ENCODE measurements at regions not wholly inside any gene's neighbourhood (a gene's known extent, or its start where the extent isn't known, plus 50 kb on each side); places are given as distances from the start of the nearest gene placed in this dataset.
A peak's percentile ranks its signal among the peaks of the same experiment; 100 is the strongest.

DNA sequence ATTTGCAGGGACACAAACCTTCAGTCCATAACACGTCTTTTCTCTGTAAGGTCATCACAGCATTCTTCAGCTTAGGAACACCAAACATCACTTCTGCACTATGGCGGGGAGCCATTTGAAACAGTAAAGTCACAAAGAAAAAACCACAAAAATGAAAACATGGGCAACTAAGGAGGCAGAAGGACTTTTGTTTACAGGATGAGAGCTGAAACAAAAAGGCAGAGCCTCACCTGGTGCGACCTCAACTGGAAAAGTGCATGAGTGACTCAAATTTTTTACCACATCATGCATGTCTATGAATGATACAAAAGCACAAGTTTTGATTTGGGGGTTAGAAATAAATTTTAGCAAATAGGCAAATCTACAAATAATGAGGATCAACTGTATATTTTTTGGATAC, 68.2 kb upstream of the TNFAIP3 start:
- no peaks in the 10 kb centered on the region for H3K27me3 ChIP-seq (ENCODE audit: low read length)
- no peaks in the 10 kb centered on the region for H3K79me2 ChIP-seq (ENCODE audit: low read length)
- H2AFZ ChIP-seq (ENCODE audit: low read length), result no peak overlapping the region
- intact Hi-C loops (cut with micrococcal nuclease), result no loop called here
- H3K36me3 ChIP-seq (ENCODE audit: low read depth, low read length), result no peaks in the 10 kb centered on the region
- H4K20me1 ChIP-seq (ENCODE audit: low read length), result no peaks in the 10 kb centered on the region
- H3K9ac ChIP-seq (ENCODE audit: low read length), result no peak overlapping the region
- BruUV-seq (replicated peaks), result no TSS peak
- H3K27ac ChIP-seq (ENCODE audit: low read length), result no peak overlapping the region
- no peak for TF ChIP-seq EZH2 (IDR thresholded peaks at IDR 0.05; ENCODE audit: low read length, unreplicated experiment)
- TF ChIP-seq, protein P1, sequence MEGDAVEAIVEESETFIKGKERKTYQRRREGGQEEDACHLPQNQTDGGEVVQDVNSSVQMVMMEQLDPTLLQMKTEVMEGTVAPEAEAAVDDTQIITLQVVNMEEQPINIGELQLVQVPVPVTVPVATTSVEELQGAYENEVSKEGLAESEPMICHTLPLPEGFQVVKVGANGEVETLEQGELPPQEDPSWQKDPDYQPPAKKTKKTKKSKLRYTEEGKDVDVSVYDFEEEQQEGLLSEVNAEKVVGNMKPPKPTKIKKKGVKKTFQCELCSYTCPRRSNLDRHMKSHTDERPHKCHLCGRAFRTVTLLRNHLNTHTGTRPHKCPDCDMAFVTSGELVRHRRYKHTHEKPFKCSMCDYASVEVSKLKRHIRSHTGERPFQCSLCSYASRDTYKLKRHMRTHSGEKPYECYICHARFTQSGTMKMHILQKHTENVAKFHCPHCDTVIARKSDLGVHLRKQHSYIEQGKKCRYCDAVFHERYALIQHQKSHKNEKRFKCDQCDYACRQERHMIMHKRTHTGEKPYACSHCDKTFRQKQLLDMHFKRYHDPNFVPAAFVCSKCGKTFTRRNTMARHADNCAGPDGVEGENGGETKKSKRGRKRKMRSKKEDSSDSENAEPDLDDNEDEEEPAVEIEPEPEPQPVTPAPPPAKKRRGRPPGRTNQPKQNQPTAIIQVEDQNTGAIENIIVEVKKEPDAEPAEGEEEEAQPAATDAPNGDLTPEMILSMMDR (conservative IDR thresholded peaks at IDR 0.05; ENCODE audit: low read depth, low read length), result no peak
- TF ChIP-seq EZH2phosphoT487 (IDR thresholded peaks at IDR 0.05; ENCODE audit: borderline replicate concordance, low read length), result no peak
- no peak overlapping the region for H3K4me2 ChIP-seq (ENCODE audit: low read length)
- H3F3A ChIP-seq (ENCODE audit: low read length, unreplicated experiment), result no peaks in the 10 kb centered on the region
- POLR2A ChIA-PET (ENCODE audit: unreplicated experiment), result no interaction called here
- ATAC-seq (no peak), DNase-seq (no peak)
- no peak overlapping the region for H3K4me3 ChIP-seq (ENCODE audit: low read length)
- no peaks in the 10 kb centered on the region for H3K4me1 ChIP-seq (ENCODE audit: insufficient read depth, low read length)
- no peaks in the 10 kb centered on the region for H3K9me3 ChIP-seq (ENCODE audit: low read length)
- CTCF ChIA-PET, result interaction anchor here (1.4 kb wide), 1 partner anchor 140 kb away, joined by 8 read pairs; no protein-coding TSS in a partner anchor
- H3K9me2 ChIP-seq (replicated peaks; ENCODE audit: low read length), result no peaks in the 10 kb centered on the region

DNA sequence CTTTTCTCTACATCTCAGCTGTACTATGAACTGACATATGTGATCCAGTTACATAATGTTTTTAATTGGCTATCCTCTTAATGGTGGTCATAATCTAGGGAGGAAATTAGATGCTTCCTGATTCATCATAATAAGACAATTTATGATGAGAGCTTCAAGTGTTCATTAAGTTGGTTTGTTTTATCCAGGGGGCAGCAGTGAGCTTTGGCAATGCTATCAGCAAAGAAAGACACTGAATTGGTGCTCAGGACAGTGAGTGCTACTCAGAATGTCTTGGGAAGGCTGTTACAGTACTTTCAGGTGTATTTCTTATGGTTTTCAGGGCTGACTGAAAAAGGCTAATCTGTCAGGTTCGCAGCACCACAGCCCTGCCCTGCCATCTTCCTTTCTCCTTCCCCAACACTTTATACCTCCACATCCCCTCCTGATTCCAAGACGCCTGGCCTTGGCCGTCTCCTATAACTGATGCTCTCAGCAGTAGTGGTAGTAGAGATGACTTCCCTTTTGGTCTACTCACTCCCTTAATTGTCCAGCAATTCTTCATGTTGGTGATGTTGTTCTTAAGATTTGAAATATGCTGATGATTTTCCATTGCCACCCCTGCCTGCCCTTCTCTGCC, 67.0 kb upstream of the TNFAIP3 start:
- Histone ChIP-seq H3K36me3 (ENCODE audit: low read depth, low read length) (no peaks in the 10 kb centered on the region), H3K27ac (ENCODE audit: low read length) (no peak overlapping the region), H3K9me3 (ENCODE audit: low read length) (no peaks in the 10 kb centered on the region), H4K20me1 (ENCODE audit: low read length) (no peaks in the 10 kb centered on the region), H3K27me3 (ENCODE audit: low read length) (no peaks in the 10 kb centered on the region), H3F3A (ENCODE audit: low read length, unreplicated experiment) (no peaks in the 10 kb centered on the region), H3K79me2 (ENCODE audit: low read length) (no peaks in the 10 kb centered on the region), H3K4me3 (ENCODE audit: low read length) (no peak overlapping the region), H2AFZ (ENCODE audit: low read length) (no peak overlapping the region), H3K9me2 (replicated peaks; ENCODE audit: low read length) (no peaks in the 10 kb centered on the region), H3K4me1 (ENCODE audit: insufficient read depth, low read length) (no peaks in the 10 kb centered on the region), H3K9ac (ENCODE audit: low read length) (no peak overlapping the region), H3K4me2 (ENCODE audit: low read length) (no peak overlapping the region)
- ATAC-seq, result peak; percentile 60; the same call in 1 of the 2 replicates
- BruUV-seq (replicated peaks), result no TSS peak
- intact Hi-C loops (cut with micrococcal nuclease), result loop anchor here (1.0 to 2.0 kb wide), 3 partner anchors 67 to 175 kb away; partner anchors contain the start of gene TNFAIP3
- ChIA-PET POLR2A (ENCODE audit: unreplicated experiment) (interaction anchor here (0.5 to 0.6 kb wide), 2 partner anchors 24 to 92 kb away, joined by 3 to 6 read pairs; no protein-coding TSS in a partner anchor), CTCF (interaction anchor here (0.5 to 1.4 kb wide), 3 partner anchors 66 to 210 kb away, joined by 3 to 8 read pairs (median 5); no protein-coding TSS in a partner anchor)
- DNase-seq, result peak; percentile 63
- TF ChIP-seq, protein P1 (conservative IDR thresholded peaks at IDR 0.05; ENCODE audit: low read depth, low read length), result peak; percentile 67
- TF ChIP-seq EZH2phosphoT487 (IDR thresholded peaks at IDR 0.05; ENCODE audit: borderline replicate concordance, low read length) (no peak), EZH2 (IDR thresholded peaks at IDR 0.05; ENCODE audit: low read length, unreplicated experiment) (no peak)

DNA sequence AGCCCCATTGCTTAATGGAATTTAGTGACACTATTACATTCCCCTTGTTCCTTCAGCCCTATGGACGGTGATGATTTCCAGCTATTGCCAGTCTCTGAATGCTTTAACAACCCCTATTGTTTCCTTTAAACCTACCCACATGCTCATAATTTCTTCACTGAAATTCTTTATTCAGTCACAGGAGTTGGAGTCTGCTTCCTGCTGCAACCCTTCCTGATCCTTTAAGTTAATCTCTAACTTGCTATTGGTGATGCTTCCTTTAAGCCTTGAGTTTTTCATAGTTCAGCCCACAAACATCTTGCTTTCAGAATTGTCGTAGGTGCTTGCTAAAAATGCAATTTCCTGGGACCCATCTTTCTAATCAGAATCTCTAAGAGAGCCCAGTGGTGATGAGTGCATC, 66.3 kb upstream of the TNFAIP3 start:
- ChIA-PET CTCF (no interaction called here), POLR2A (ENCODE audit: unreplicated experiment) (no interaction called here)
- no peak for TF ChIP-seq EZH2phosphoT487 (IDR thresholded peaks at IDR 0.05; ENCODE audit: borderline replicate concordance, low read length)
- no peak for TF ChIP-seq EZH2 (IDR thresholded peaks at IDR 0.05; ENCODE audit: low read length, unreplicated experiment)
- TF ChIP-seq, protein P1 (conservative IDR thresholded peaks at IDR 0.05; ENCODE audit: low read depth, low read length), result no peak
- Histone ChIP-seq H3K27me3 (ENCODE audit: low read length) (no peaks in the 10 kb centered on the region), H3K36me3 (ENCODE audit: low read depth, low read length) (no peaks in the 10 kb centered on the region), H3K79me2 (ENCODE audit: low read length) (no peaks in the 10 kb centered on the region), H3K9ac (ENCODE audit: low read length) (no peak overlapping the region), H3K4me1 (ENCODE audit: insufficient read depth, low read length) (no peaks in the 10 kb centered on the region), H3F3A (ENCODE audit: low read length, unreplicated experiment) (no peaks in the 10 kb centered on the region), H3K4me2 (ENCODE audit: low read length) (no peak overlapping the region), H3K9me2 (replicated peaks; ENCODE audit: low read length) (no peaks in the 10 kb centered on the region), H3K9me3 (ENCODE audit: low read length) (no peaks in the 10 kb centered on the region), H3K27ac (ENCODE audit: low read length) (no peak overlapping the region), H3K4me3 (ENCODE audit: low read length) (no peak overlapping the region), H4K20me1 (ENCODE audit: low read length) (no peaks in the 10 kb centered on the region), H2AFZ (ENCODE audit: low read length) (no peak overlapping the region)
- ATAC-seq (no peak), DNase-seq (no peak)
- BruUV-seq (replicated peaks), result no TSS peak
- intact Hi-C loops (cut with micrococcal nuclease), result loop anchor here (1.0 to 2.0 kb wide), 3 partner anchors 66 to 175 kb away; partner anchors contain the start of gene TNFAIP3

Data from PC-3 (cell line).